ENCODE measurements at regions not wholly inside any gene's neighbourhood (a gene's known extent, or its start where the extent isn't known, plus 50 kb on each side); places are given as distances from the start of the nearest gene placed in this dataset.
"Not testable (repeated sequence)": the region's sequence is repeated elsewhere in the genome, so short reads cannot be mapped to it uniquely, and the experiment has no call there.

GRCh38 chr7:110486549-110486948, 604.4 kb upstream of the LRRN3 start:
- no peak for DNase-seq
- intact Hi-C loops (cut with DNase I; ENCODE audit: low total_unique reads): no loop called here
- H3K9me3 ChIP-seq: no peaks in the 10 kb centered on the region
- H3K4me3 ChIP-seq: no peak overlapping the region
- no peaks in the 10 kb centered on the region for H3K27me3 ChIP-seq
- no peak overlapping the region for H3K27ac ChIP-seq
- TF ChIP-seq, protein P1, sequence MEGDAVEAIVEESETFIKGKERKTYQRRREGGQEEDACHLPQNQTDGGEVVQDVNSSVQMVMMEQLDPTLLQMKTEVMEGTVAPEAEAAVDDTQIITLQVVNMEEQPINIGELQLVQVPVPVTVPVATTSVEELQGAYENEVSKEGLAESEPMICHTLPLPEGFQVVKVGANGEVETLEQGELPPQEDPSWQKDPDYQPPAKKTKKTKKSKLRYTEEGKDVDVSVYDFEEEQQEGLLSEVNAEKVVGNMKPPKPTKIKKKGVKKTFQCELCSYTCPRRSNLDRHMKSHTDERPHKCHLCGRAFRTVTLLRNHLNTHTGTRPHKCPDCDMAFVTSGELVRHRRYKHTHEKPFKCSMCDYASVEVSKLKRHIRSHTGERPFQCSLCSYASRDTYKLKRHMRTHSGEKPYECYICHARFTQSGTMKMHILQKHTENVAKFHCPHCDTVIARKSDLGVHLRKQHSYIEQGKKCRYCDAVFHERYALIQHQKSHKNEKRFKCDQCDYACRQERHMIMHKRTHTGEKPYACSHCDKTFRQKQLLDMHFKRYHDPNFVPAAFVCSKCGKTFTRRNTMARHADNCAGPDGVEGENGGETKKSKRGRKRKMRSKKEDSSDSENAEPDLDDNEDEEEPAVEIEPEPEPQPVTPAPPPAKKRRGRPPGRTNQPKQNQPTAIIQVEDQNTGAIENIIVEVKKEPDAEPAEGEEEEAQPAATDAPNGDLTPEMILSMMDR (IDR thresholded peaks at IDR 0.05): no peak
- H3K36me3 ChIP-seq: no peaks in the 10 kb centered on the region
- H3K4me1 ChIP-seq: no peaks in the 10 kb centered on the region

GRCh38 chr7:110502888-110503465, 588.0 kb upstream of the LRRN3 start:
- H3K9me3 ChIP-seq: no peaks in the 10 kb centered on the region
- H3K27ac ChIP-seq: no peak overlapping the region
- TF ChIP-seq, protein P1 (IDR thresholded peaks at IDR 0.05): no peak
- no peaks in the 10 kb centered on the region for H3K4me1 ChIP-seq
- H3K27me3 ChIP-seq: no peaks in the 10 kb centered on the region
- intact Hi-C loops (cut with DNase I; ENCODE audit: low total_unique reads): no loop called here
- DNase-seq: no peak
- H3K4me3 ChIP-seq: no peak overlapping the region
- H3K36me3 ChIP-seq: no peaks in the 10 kb centered on the region

DNA sequence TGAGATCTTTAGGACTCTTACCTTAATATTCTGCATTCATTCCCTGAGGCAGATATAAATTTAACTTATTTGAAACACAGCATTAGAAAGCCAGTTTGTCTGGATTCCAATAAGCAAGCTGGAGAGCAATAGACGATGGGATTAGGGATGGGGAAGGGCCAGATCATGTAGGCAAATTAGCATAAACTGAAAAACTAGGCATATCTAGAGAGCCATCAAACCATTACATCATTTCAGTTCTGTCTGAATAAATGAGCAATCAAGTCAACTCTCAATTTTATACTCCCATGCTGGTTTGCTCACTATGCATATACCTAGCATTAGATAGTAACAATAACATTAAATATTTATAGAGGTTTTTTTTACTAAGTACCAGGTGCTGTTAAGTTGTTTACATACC, 583.6 kb upstream of the LRRN3 start:
- intact Hi-C loops (cut with DNase I; ENCODE audit: low total_unique reads): no loop called here
- Histone ChIP-seq H3K9me3 (no peaks in the 10 kb centered on the region), H3K4me1 (no peaks in the 10 kb centered on the region), H3K4me3 (no peak overlapping the region), H3K36me3 (no peaks in the 10 kb centered on the region), H3K27me3 (no peaks in the 10 kb centered on the region), H3K27ac (no peak overlapping the region)
- no peak for DNase-seq
- TF ChIP-seq, protein P1 (IDR thresholded peaks at IDR 0.05): no peak

DNA sequence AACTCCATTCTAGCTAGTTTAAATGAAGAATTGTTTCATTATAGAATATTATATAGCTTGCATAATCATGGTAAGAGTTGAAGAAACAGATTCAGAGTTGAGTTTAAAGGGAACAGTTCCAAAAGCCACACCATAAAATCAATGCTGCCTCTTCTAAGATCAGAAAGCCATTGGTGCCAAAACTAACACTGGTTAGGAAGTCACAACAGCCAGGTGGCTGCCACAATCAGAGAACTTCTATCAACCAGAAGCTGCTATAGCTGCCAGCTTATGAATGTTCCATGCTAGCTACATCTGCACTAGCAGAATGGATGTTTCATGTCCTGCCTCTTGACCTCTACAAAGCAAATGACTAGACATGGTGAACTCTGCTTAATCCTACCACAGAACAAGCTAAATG, 583.1 kb upstream of the LRRN3 start:
- no peak for DNase-seq
- H3K4me3 ChIP-seq: no peak overlapping the region

DNA sequence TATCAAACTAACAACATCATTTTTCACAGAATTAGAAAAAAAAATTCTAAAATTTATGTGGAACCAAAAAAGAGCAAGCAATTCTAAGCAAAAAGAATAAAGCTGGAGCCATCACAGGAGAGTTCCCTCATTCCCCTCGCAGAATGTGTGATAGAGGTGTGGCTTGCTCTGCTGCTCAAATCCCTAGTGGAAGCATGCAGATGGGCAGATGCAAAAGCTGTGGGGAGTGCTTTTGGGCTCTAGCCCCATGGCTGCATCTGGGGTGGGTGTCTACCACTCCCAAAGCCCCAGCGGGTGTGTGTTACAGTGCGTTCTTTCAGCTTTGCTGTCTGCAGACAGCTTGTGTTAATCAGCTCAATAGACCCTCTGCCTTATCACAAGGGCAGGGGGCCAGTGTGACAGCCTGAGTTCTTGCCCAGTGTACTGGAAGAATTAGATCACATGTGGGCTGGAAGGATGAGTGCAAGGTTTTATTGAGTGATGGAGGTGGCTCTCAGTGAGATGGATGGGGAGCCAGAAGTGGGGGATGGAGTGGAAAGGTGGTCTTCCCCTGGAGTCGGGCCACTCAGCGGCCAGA, 575.9 kb upstream of the LRRN3 start:
- H3K9me3 ChIP-seq; H3K27ac ChIP-seq; intact Hi-C loops (cut with DNase I; ENCODE audit: low total_unique reads); H3K27me3 ChIP-seq; H3K36me3 ChIP-seq; H3K4me1 ChIP-seq; DNase-seq; H3K4me3 ChIP-seq: not testable (repeated sequence)

More for the DNA sequence above, 583.1 kb upstream of the LRRN3 start:
- Histone ChIP-seq H3K36me3 (no peaks in the 10 kb centered on the region), H3K9me3 (no peaks in the 10 kb centered on the region), H3K4me1 (no peaks in the 10 kb centered on the region), H3K27ac (no peak overlapping the region), H3K27me3 (no peaks in the 10 kb centered on the region)
- intact Hi-C loops (cut with DNase I; ENCODE audit: low total_unique reads): no loop called here
- TF ChIP-seq, protein P1 (IDR thresholded peaks at IDR 0.05): no peak

DNA sequence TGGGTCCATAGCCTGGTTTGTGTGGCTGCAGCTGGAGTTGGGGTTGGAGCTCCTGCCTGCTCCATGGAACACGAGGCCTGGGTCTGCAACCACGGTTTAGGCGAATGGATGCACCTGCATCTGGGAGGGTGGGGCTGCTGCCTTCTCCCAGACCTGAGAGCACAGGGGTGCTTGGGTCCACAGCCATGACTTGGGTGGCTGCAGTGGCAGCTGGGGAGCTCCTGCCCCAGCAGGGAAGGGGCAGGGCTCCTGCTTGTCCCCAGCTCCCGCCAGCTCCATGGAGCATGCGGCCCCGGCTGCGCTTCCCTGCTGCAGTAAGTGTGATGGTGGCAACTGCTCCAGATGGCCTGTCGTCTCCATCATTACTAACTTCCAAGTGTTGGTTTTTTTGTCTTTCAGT, 571.1 kb upstream of the LRRN3 start:
- Histone ChIP-seq H3K4me3 (no peak overlapping the region), H3K9me3 (no peaks in the 10 kb centered on the region), H3K27ac (no peak overlapping the region), H3K4me1 (peaks cover 0 to 8% (median 0%) of the 10 kb centered on the region in 4 donors), H3K36me3 (no peaks in the 10 kb centered on the region), H3K27me3 (no peaks in the 10 kb centered on the region)
- no peak for DNase-seq
- intact Hi-C loops (cut with DNase I; ENCODE audit: low total_unique reads): no loop called here
- TF ChIP-seq, protein P1 (IDR thresholded peaks at IDR 0.05): no peak

Data from tibial artery (tissue), 4 donors.